GM19463 (cell line): ENCODE measurements at regions not wholly inside any gene's neighbourhood (a gene's known extent, or its start where the extent isn't known, plus 50 kb on each side); places are given as distances from the start of the nearest gene placed in this dataset.
"Not testable (repeated sequence)": the region's sequence is repeated elsewhere in the genome, so short reads cannot be mapped to it uniquely, and the experiment has no call there.

Experiments
- ATAC-seq: cut with Tn5 transposase; IDR thresholded peaks from one replicate; pipeline ENCODE4 v1.9.1; 2021; ENCODE audit warnings: mild to moderate bottlenecking, moderate library complexity; ENCODE audit not compliant: unreplicated experiment

DNA sequence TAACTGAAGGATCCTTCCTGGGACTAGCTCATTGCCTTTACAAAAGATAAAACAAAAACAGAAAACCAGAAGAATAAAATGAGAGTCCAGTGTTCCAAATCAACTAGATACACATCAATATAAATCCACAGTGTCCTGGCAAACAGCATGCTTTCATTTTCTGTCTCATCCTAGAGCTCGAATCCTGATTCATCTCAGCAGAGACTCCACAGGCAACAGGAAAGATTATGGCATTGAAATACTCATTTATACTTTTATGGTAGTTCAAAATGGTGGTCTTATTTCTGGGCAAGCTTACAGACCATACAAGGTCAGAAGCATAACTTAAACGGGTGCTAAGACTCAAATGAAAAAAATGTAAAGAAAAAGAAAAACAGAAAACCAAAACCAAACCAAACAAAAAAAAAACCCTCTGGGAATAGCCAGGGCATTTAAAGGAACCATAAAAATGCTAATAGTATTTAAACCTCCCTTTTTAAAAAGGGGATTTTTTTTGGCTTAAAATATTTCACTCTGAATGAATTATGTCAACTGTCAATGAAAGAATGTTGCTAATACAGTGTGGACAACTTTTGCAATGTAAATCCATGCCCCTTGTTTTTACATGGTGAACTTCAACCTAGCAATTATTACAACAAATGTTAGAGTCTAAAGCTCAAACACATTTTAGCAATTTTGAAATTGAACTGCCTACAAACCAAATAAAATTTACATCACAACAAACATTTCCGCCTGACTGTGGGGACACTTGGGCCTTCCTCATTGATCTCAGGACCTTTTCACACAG is 57.9 kb downstream of the GPR101 start:
- ATAC-seq = no peak

DNA sequence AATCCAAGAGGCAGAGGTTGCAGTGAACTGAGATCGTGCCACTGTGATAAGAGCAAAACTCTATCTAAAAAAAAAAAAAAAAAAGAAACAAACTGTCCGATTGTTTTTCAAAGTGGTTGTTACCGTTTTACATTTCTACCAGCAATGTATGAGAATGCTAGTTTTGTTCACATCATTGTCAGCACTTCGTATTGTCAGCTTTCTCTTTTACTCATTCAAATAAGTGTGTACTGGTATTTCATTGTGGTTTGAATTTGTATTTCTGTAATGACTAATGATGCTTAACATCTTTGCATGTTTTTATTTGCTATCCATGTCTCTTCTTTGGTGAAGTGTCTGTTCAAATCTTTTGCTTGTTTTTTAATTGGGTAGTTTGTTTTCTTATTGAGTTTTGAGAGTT is 65.8 kb downstream of the GPR101 start:
- no peak for ATAC-seq

DNA sequence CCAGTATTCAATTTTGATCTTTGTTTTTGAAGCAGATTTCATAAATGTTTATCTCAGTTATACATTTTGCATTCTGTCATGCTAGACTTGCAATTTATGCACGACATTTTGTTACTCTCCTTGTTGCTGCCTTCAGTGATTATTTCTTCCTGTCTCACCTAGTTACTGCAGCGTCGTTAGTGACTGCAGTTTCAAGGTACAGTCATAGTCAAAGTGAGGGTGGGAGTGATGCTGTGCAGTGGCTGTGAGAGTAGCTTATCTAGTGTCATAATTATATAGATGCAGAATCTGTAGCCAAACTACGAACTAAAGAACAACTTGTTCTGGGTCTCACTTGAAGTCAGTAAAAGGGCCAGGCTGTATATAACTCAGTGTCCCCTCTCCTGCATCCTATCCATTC is 69.8 kb downstream of the GPR101 start:
- no peak for ATAC-seq

DNA sequence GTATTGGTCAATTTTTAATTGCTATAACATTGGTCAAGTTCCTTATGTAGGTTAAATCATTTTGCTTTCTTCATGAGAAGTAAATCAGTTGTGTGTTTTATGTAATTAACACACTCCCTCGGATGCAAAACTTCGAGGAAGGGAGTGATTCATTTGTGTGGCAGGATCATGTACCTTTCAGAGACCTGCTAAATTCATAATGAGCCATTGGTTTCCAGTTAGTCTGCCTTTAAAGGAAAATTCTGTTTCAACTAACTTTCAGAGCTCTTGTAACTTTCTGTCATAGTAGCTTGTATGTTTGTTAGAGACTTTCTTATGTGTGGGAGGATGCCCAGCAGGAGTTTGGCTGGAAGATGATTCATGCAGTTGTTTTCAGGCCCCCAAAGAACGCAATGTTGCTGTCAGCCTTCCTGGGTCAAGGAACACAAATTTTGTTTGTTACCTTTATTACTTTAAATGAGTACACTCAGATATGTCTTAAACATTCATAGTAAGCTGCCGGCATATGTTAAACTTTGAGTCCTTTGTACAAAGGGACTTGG is 72.1 kb downstream of the GPR101 start:
- ATAC-seq = no peak

DNA sequence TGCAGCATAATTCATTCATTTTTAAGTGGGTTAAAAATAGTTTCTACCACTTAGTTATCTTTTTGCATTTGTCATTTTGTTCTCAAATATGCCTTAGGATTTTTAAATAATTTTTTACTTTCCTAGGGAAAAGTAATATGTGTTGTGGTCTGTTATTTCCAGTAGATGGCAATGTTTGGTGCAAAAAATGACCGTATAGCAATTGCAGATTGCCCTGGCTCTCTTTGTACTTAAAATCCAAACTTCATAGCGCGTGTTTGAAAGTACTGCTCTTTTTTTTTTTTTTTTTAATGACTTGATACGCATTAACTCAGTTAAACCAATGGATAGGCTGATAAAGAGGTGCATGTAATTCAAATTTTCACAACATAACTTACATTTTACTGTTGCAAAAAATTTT is 74.4 kb upstream of the RBMX start:
- no peak for ATAC-seq

DNA sequence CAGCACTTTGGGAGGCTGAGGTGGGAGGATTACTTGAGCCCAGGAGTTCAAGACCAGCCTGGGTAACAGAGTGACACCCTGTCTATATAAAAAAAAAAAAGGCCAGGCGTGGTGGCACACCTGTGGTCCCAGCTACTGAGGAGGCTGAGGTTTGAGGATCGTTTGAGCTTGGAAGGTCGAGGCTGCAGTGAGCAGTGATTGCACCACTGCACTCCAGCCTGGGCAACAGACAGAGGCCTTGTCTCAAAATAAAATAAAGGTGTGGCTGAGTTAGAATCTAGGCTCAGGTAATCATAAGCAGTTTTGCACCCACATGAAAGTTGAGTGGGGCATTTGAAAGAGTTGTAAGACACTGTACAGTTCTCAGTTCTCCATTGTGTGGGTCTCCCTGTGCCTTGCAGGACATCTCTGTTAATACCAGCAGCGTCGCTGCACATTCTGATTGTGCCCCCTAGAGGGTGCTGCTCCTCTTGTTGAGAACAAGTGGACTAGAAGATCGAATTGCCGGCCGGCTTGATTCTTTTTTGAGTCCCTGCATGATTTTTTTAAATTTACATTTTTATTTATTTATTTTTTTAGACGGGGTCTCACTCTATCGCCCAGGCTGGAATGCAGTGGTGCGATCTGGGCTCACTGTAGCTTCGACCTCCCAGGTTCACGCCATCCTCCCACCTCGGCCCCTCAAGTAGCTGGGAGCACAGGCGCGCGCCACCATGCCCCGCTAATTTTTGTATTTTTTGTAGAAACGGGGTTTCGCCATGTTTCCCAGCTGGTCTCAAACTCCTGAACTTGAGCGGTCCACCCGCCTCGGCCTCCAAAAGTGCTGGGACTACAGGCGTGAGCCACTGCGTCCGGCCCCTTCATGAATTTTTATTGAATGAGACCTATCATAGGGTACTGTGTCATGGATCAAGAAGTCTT is 73.6 kb upstream of the RBMX start:
- ATAC-seq = peak; percentile 97

DNA sequence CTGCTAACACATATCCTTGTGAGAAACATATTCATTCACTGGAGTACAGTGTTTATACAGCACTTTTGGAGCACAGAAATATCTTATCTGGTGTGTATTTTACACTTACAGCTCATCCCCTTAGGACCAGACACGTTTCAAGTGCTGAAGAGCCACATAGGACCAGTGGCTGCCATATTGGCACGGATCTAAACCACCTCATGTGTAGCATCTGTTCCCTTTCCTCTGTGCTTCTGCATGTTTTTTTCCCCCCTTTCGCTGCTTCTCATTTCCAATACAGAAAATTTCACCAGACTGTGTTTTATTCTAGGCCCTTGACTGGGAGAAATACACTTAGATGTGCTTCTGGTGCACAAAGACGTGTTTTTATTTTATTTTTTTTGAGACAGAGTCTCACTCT is 69.7 kb upstream of the RBMX start:
- ATAC-seq = no peak

DNA sequence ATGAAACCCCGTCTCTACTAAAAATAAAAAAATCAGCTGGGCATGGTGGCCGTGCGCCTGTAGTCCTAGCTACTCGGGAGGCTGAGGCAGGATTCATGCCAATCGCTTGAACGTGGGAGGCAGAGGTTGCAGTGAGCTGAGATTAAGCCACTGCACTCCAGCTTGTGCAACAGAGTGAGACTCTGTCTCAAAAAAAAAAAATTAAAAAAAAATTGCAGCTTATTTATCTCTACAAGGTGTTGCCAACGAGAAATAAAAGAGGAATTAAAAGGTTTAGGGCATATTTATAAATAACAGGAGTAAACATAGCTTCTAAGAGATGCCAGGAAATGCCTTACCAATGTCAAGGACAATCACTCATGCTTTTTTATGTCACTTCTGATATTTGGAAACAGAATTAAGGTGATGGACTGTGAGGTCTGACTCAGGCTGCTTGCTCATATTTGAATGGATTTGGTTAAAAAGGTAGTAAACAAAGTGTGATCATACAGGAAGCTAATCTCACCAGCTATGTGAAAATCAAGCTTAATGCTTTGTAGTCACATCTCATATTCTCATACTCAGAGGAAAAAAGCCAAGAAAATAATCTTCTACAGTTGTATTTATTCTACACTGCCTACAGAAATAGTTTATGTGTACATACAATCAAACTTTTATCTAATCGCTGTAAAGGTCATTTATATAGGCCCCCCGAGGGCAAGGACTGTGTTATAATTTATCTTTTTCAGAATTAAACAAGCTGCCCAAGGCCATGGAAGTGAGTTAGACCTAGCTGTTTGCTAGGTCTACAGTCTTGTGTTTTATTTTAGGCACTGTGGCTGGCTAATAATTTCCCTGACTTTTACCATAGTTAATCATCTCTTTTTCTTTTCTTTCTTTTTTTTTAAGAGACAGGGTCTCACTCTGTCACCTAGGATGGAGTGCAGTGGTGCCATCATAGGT is 61.1 kb upstream of the RBMX start:
- ATAC-seq = no peak

DNA sequence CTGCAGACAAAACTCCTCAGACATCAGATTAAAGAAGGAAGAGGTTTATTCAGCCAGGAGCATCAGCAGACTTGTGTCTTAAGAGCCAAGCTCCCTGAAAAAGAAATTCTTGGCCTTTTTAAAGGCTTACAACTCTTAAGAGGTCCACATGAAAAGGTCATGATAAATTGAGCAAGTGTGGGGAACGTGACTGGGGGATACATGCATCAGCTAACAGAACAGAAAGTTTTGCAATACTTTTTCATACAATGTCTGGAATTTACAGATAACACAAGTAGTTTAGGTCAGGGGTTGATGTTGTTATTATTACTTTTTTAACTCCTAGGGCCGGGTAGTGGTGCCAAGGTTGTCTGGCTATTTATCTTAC is 55.6 kb upstream of the RBMX start:
- no peak for ATAC-seq

DNA sequence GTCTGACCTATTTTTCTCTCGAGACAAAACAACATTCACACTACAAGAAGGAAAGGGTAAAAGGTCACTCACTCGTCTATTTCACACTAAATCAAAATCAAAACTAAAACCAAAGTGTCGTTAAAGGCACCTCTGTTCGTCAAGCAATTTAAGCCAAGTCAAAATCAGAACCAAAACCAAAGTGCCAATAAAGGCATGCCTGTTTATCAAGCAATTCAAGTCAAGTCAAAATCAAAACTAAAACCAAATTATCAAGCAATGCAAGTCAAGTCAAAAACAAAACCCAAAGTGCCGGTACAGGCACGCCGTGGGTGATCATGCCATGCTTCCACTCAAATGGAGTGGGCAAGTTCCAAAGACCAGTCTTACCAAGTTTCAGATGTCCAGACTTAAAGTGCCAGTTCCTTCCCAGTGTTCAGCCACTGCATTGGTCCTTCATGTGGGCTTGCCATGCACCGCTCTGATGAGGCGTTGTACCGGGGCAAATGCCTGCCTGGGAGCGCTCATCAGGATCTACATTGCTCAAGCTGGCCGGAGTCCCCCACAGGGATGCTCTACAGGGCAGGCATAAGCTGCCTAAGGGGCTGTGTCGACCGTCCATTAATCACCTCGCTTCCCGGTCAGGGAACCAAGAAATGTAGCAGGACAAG is 55.1 kb upstream of the RBMX start:
- ATAC-seq = peak; percentile 69

DNA sequence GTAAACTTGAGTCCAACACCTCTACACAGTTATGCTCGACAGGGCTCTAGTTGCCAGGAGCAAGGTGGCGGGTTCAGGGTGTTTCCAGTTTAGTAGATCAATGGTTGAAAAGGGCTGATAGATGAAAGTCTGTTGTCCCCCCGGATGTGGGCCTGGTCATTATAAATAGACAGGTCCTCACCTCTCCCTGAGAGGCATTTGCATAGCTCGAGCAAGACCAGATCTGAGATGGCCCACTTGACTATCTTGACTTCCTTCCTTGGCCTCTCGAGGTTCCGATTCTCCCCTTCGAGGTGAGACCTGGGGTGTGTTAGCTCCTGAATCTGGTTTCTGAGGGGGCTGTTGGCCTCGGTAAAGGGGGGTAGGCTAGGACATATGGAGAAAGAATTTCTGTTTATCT is 54.1 kb upstream of the RBMX start:
- ATAC-seq = not testable (repeated sequence)

DNA sequence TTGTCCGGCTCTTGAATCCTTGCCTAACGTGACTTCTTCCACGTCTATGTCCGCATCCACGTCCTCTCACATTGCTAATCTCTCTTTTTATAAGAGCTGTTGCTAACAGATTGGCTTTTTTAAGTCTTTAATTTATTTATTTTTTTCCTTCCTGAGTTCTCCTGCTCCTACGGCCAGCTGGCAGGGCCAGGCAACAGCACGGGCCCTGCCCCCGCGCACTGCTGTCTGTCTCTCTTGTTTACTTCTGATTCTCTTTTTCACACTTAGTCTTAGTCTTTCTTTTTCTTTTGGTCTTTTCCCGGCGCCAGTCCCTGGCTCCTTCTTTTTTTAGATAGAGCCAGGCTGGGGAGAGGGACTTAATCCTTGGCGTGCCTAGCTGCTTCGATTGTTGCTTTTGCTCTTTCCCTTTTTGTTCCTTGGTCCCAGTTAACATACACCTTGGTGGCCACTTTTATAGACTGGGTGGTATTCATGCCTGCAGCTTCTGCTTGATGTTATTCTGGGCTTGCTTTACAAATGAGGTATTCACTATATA is 53.2 kb upstream of the RBMX start:
- ATAC-seq = no peak

DNA sequence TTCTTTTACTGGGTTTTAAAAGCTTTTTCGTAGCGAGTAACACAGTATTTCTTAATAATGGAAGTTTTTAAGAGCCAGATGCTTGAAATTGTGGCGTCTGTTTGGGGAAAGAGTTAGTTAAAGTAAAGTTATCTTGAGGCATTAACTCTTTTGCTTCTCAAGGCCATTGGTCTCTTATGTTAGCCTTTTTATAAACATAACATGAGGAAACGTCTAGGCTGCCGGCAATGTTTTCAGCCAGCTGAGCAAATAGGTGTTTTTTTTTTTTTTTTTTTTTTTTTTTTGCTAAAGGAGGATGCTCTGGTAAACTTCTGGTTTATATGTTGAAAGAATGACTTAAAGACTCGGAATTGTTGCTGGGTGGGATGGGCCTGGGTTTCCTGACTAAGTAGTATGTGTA is 51.1 kb upstream of the RBMX start:
- no peak for ATAC-seq
